PC-3 (cell line): ENCODE measurements at regions not wholly inside any gene's neighbourhood (a gene's known extent, or its start where the extent isn't known, plus 50 kb on each side); places are given as distances from the start of the nearest gene placed in this dataset.

Experiments
- CTCF ChIP-seq: fragments of 300-600 bp; sonication (generic); conservative IDR thresholded peaks from 2 replicates; pipeline ENCODE4 v1.5.1; 2017; ENCODE audit warnings: antibody characterized with exemption, low read depth, mild to moderate bottlenecking, low read length
- EZH2 ChIP-seq: fragments of 300-600 bp; sonication (generic); IDR thresholded peaks from one replicate; pipeline ENCODE4 v1.6.1; 2017; ENCODE audit warnings: antibody characterized with exemption, mild to moderate bottlenecking, low read length; ENCODE audit not compliant: unreplicated experiment
- EZH2phosphoT487 ChIP-seq: fragments of 300-600 bp; sonication (generic); IDR thresholded peaks from 2 replicates; pipeline ENCODE4 v1.6.1; 2018; ENCODE audit warnings: mild to moderate bottlenecking, antibody characterized with exemption, low read length, borderline replicate concordance

- TF ChIP-seq CTCF (no peak), EZH2 (no peak), EZH2phosphoT487 (no peak)
Observed at GRCh38 chr13:79742923-79743322, 262.0 kb downstream of the NDFIP2 start.
